NCI-H460 (cell line): ENCODE measurements at regions not wholly inside any gene's neighbourhood (a gene's known extent, or its start where the extent isn't known, plus 50 kb on each side); places are given as distances from the start of the nearest gene placed in this dataset.

ENCODE experiments used
- DNase-seq: peaks from one replicate; pipeline ENCODE4 v3.0.0-alpha.2; 2016; ENCODE audit warnings: low read depth; ENCODE audit errors: extremely low read depth

GRCh38 chr4:10773656-10774055 is 89.1 kb upstream of the CLNK start:
- DNase-seq = no peak

GRCh38 chr4:10773010-10773409 is 88.4 kb upstream of the CLNK start:
- no peak for DNase-seq

- DNase-seq = no peak
Measured at GRCh38 chr4:10765386-10765785, 80.8 kb upstream of the CLNK start.

- DNase-seq = peak; percentile 67
Measured at GRCh38 chr4:10762561-10762960, 78.0 kb upstream of the CLNK start.

- no peak for DNase-seq
Measured at GRCh38 chr4:10761903-10762302, 77.3 kb upstream of the CLNK start.

- DNase-seq = no peak
Measured at GRCh38 chr4:10760086-10760485, 75.5 kb upstream of the CLNK start.

GRCh38 chr4:10758906-10759305 is 74.3 kb upstream of the CLNK start:
- no peak for DNase-seq

- DNase-seq = no peak
Measured at GRCh38 chr4:10753856-10754402, 69.4 kb upstream of the CLNK start.

- no peak for DNase-seq
Measured at GRCh38 chr4:10753336-10753735, 68.8 kb upstream of the CLNK start.

- no peak for DNase-seq
Measured at GRCh38 chr4:10750714-10751113, 66.1 kb upstream of the CLNK start.

- DNase-seq = no peak
Measured at GRCh38 chr4:10747186-10747585, 62.6 kb upstream of the CLNK start.

- DNase-seq = no peak
Measured at GRCh38 chr4:10746371-10747171, 62.0 kb upstream of the CLNK start.

- DNase-seq = no peak
Measured at GRCh38 chr4:10743357-10743756, 58.8 kb upstream of the CLNK start.

GRCh38 chr4:10741961-10742699 is 57.6 kb upstream of the CLNK start:
- DNase-seq = no peak

- no peak for DNase-seq
Measured at GRCh38 chr4:10740891-10741620, 56.5 kb upstream of the CLNK start.

- no peak for DNase-seq
Measured at GRCh38 chr4:10740251-10740650, 55.7 kb upstream of the CLNK start.

GRCh38 chr4:10738826-10739489 is 54.4 kb upstream of the CLNK start:
- DNase-seq = peak; percentile 22

- DNase-seq = no peak
Measured at GRCh38 chr4:10737337-10737736, 52.8 kb upstream of the CLNK start.

GRCh38 chr4:10736895-10737294 is 52.3 kb upstream of the CLNK start:
- no peak for DNase-seq

- no peak for DNase-seq
Measured at GRCh38 chr4:10736266-10736665, 51.7 kb upstream of the CLNK start.

GRCh38 chr4:10734697-10735096 is 50.1 kb upstream of the CLNK start:
- no peak for DNase-seq
